HCT116 (cell line): ENCODE measurements at regions not wholly inside any gene's neighbourhood (a gene's known extent, or its start where the extent isn't known, plus 50 kb on each side); places are given as distances from the start of the nearest gene placed in this dataset.

Source experiments
- CTCF ChIP-seq, 3 experiments: fragments of 200-600 bp in 1 of 3; sonication (generic) in 1 of 3; IDR thresholded peaks in 2 of 3; conservative IDR thresholded peaks in 1 of 3; 2 replicates each; pipeline ENCODE4 v1.5.1; 2012 to 2017; ENCODE audit warnings: low read depth in 2 of 3, low read length in 2 of 3, antibody characterized with exemption in 1 of 3, borderline replicate concordance in 1 of 3, control low read depth in 1 of 3, mild to moderate bottlenecking in 1 of 3, mixed read lengths in 1 of 3, mixed run types in 1 of 3, moderate library complexity in 1 of 3; ENCODE audit not compliant: insufficient read depth in 1 of 3
- EGR1 ChIP-seq: IDR thresholded peaks from 2 replicates; pipeline ENCODE4 v1.6.1; 2012; ENCODE audit warnings: low read depth
- ELF1 ChIP-seq: IDR thresholded peaks from 2 replicates; pipeline ENCODE4 v1.6.1; 2012; ENCODE audit warnings: low read depth, borderline replicate concordance
- EZH2 ChIP-seq: fragments of 200-600 bp; sonication (generic); IDR thresholded peaks from 2 replicates; pipeline ENCODE4 v1.6.1; 2017; ENCODE audit warnings: antibody characterized with exemption, mixed run types
- POLR2A ChIP-seq: IDR thresholded peaks from 2 replicates; pipeline ENCODE4 v1.7.0; 2011; ENCODE audit warnings: borderline replicate concordance; ENCODE audit not compliant: insufficient read depth, insufficient read length; ENCODE audit errors: extremely low read depth
- RAD21 ChIP-seq: IDR thresholded peaks from 2 replicates; pipeline ENCODE4 v1.6.1; 2012; ENCODE audit warnings: low read depth, mild to moderate bottlenecking
- REST ChIP-seq: IDR thresholded peaks from 2 replicates; pipeline ENCODE4 v1.6.1; 2012; ENCODE audit warnings: low read depth
- SIN3A ChIP-seq: IDR thresholded peaks from 2 replicates; pipeline ENCODE4 v1.6.1; 2012; ENCODE audit warnings: low read depth
- ZFX ChIP-seq: fragments of 450-650 bp; IDR thresholded peaks from 2 replicates; pipeline ENCODE4 v1.6.1; 2017
- ZNF274 ChIP-seq: fragments of 200-500 bp; sonication (Bioruptor generic); IDR thresholded peaks from 2 replicates; pipeline ENCODE4 v1.6.1; 2014; ENCODE audit warnings: mild to moderate bottlenecking, low read depth, low read length, inconsistent platforms

DNA sequence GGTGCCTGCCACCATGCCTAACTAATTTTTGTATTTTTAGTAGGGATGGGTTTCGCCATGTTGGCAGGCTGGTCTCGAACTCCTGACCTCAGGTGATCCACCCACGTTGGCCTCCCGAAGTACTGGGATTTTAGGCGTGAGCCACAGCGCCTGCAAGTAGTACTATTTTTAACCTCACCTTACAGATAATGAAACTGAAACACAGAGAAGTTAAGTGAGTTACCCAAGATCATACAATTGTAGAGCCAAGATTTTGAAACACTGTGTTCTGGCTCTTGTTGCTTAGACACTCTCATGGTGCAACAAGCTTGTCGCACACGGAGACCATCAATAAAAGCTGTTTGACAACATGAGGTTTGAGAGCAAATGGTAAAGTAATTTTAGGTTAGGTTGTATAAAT lies 159.1 kb upstream of the LMNTD1 start:
- TF ChIP-seq CTCF (IDR thresholded peaks at IDR 0.05 in 2 of 3, conservative IDR thresholded peaks at IDR 0.05 in 1 of 3; ENCODE audit: borderline replicate concordance in 1 of 3, insufficient read depth in 1 of 3, low read depth in 2 of 3, low read length in 2 of 3) (no peak), RAD21 (no peak), SIN3A (no peak), POLR2A (no peak), EZH2 (no peak), ZFX (no peak), ELF1 (no peak), REST (no peak), EGR1 (no peak), ZNF274 (no peak)
